Motor neuron (in vitro differentiated cells): ENCODE measurements at regions not wholly inside any gene's neighbourhood (a gene's known extent, or its start where the extent isn't known, plus 50 kb on each side); places are given as distances from the start of the nearest gene placed in this dataset.

Experiments
- ATAC-seq, 8 experiments: fragments of 200-7000 bp; cut with Tn5 transposase; replicated peaks in 6 of 8; 2 replicates each; pipeline ENCODE4 v1.8.0; 2021; ENCODE audit warnings: mild to moderate bottlenecking in 8 of 8, moderate library complexity in 8 of 8
- H3K27ac ChIP-seq, 2 donors: fragments of 250-450 bp; sonication (Bioruptor Pico); 2 replicates each; pipeline ENCODE4 v1.9.0; 2021; ENCODE audit warnings: antibody characterized with exemption in 2 of 2, mild to moderate bottlenecking in 2 of 2, moderate library complexity in 1 of 2
- H3K4me1 ChIP-seq, 2 donors: fragments of 250-450 bp; sonication (Bioruptor Pico); replicated peaks in 1 of 2; 2 replicates each; pipeline ENCODE4 v1.6.1; 2021; ENCODE audit warnings: antibody characterized with exemption in 2 of 2, mild to moderate bottlenecking in 2 of 2, moderate library complexity in 1 of 2
- H3K4me3 ChIP-seq, 5 donors: fragments of 250-450 bp; sonication (Bioruptor Pico); 2 replicates each; pipeline ENCODE4 v1.9.0; 2021; ENCODE audit warnings: antibody characterized with exemption in 5 of 5, mild to moderate bottlenecking in 5 of 5, moderate library complexity in 4 of 5
- WGBS, 10 experiments: fragments of 450-650 bp; shearing (Covaris generic); methylation state at CpG; one replicate each; pipeline ENCODE4 v1.0.0; 2022; 5-methylcytosine and 5-hydroxymethylcytosine counted together
- in situ Hi-C, 9 experiments: fragments of 400-800 bp; cut with MboI; loops; one replicate each; pipeline ENCODE4 v1.15.0; 2021; ENCODE audit warnings: low sequenced_read_pairs in 9 of 9, low pct_unique_long_range_greater_than_20kb in 2 of 9; ENCODE audit not compliant: unreplicated experiment in 9 of 9

GRCh38 chr5:104763216-104763615 lies 1200.6 kb upstream of the NUDT12 start:
- H3K4me3 ChIP-seq = no peak overlapping the region
- WGBS, 10 experiments = 0 to 89% (median 33%) methylated on average over 1 of the region's 1 CpG; no CpG with 5 or more reads in 1 of the 10 experiments
- ATAC-seq = peak in 5 of 8 experiments; percentile 79 to 93 (median 89)

GRCh38 chr5:104757915-104758314 lies 1195.3 kb upstream of the NUDT12 start:
- ATAC-seq = no peak
- Histone ChIP-seq H3K4me1 (peaks cover 0 to 4% of the 10 kb centered on the region in 2 donors), H3K27ac (no peak overlapping the region), H3K4me3 (no peak overlapping the region)
- in situ Hi-C loops = no loop called here
- 0 to 100% (median 80%) methylated on average over 1 of the region's 1 CpG; no CpG with 5 or more reads in 1 of the 10 experiments for WGBS, 10 experiments

More at GRCh38 chr5:104763216-104763615, 1200.6 kb upstream of the NUDT12 start:
- Histone ChIP-seq H3K4me1 (peaks cover 0 to 7% of the 10 kb centered on the region in 2 donors), H3K27ac (no peak overlapping the region)
- in situ Hi-C loops = no loop called here

GRCh38 chr5:104755806-104756205 lies 1193.2 kb upstream of the NUDT12 start:
- ATAC-seq = no peak
- WGBS, 10 experiments = 0 to 100% (median 80%) methylated on average over 1 to 2 of the region's 2 CpGs
- H3K4me1 ChIP-seq = no peaks in the 10 kb centered on the region
- H3K27ac ChIP-seq = no peak overlapping the region
- in situ Hi-C loops = no loop called here
- H3K4me3 ChIP-seq = no peak overlapping the region

GRCh38 chr5:104754311-104754995 lies 1191.9 kb upstream of the NUDT12 start:
- Histone ChIP-seq H3K27ac (no peak overlapping the region), H3K4me3 (no peak overlapping the region), H3K4me1 (no peaks in the 10 kb centered on the region)
- 21 to 100% (median 50%) methylated on average over 1 to 3 of the region's 3 CpGs; no CpG with 5 or more reads in 1 of the 10 experiments for WGBS, 10 experiments
- in situ Hi-C loops = no loop called here
- peak in 1 of 8 experiments; percentile 36 for ATAC-seq

GRCh38 chr5:104751969-104752368 lies 1189.4 kb upstream of the NUDT12 start:
- in situ Hi-C loops = no loop called here
- ATAC-seq = no peak
- Histone ChIP-seq H3K4me1 (no peaks in the 10 kb centered on the region), H3K27ac (no peak overlapping the region), H3K4me3 (no peak overlapping the region)
- WGBS, 10 experiments = 0 to 100% (median 71%) methylated on average over 1 of the region's 1 CpG

- WGBS, 10 experiments = 0 to 96% (median 71%) methylated on average over 1 to 3 of the region's 3 CpGs; no CpG with 5 or more reads in 1 of the 10 experiments
- no peak for ATAC-seq
These were observed 1177.3 kb upstream of the NUDT12 start for GRCh38 chr5:104739905-104740304.

GRCh38 chr5:104739503-104739902 lies 1176.9 kb upstream of the NUDT12 start:
- in situ Hi-C loops = no loop called here
- Histone ChIP-seq H3K27ac (no peak overlapping the region), H3K4me1 (no peaks in the 10 kb centered on the region), H3K4me3 (no peak overlapping the region)
- no peak for ATAC-seq
- WGBS, 10 experiments = 0 to 100% (median 57%) methylated on average over 1 to 2 of the region's 2 CpGs; no CpG with 5 or more reads in 1 of the 10 experiments

More at GRCh38 chr5:104739905-104740304, 1177.3 kb upstream of the NUDT12 start:
- no peak overlapping the region for H3K4me3 ChIP-seq
- in situ Hi-C loops = no loop called here
- no peaks in the 10 kb centered on the region for H3K4me1 ChIP-seq
- no peak overlapping the region for H3K27ac ChIP-seq

GRCh38 chr5:104736073-104736472 lies 1173.5 kb upstream of the NUDT12 start:
- WGBS, 10 experiments = 10 to 100% (median 91%) methylated on average over 1 to 3 of the region's 3 CpGs
- ATAC-seq = no peak
- Histone ChIP-seq H3K4me3 (no peak overlapping the region), H3K27ac (no peak overlapping the region), H3K4me1 (no peaks in the 10 kb centered on the region)
- in situ Hi-C loops = no loop called here

GRCh38 chr5:104734046-104734445 lies 1171.5 kb upstream of the NUDT12 start:
- no peak for ATAC-seq
- Histone ChIP-seq H3K4me3 (no peak overlapping the region), H3K27ac (no peak overlapping the region), H3K4me1 (no peaks in the 10 kb centered on the region)
- in situ Hi-C loops = no loop called here
- 50 to 100% (median 85%) methylated on average over 1 to 2 of the region's 2 CpGs; no CpG with 5 or more reads in 1 of the 10 experiments for WGBS, 10 experiments

GRCh38 chr5:104733063-104733669 lies 1170.6 kb upstream of the NUDT12 start:
- in situ Hi-C loops = no loop called here
- Histone ChIP-seq H3K4me3 (no peak overlapping the region), H3K4me1 (no peaks in the 10 kb centered on the region), H3K27ac (no peak overlapping the region)
- no peak for ATAC-seq
- 0 to 93% (median 59%) methylated on average over 2 of the region's 2 CpGs; no CpG with 5 or more reads in 2 of the 10 experiments for whole genome bisulfite sequencing, 10 experiments

GRCh38 chr5:104731331-104731730 lies 1168.7 kb upstream of the NUDT12 start:
- in situ Hi-C loops = no loop called here
- 0 to 100% (median 54%) methylated on average over 1 to 2 of the region's 2 CpGs; no CpG with 5 or more reads in 2 of the 10 experiments for WGBS, 10 experiments
- no peak overlapping the region for H3K27ac ChIP-seq
- no peaks in the 10 kb centered on the region for H3K4me1 ChIP-seq
- no peak overlapping the region for H3K4me3 ChIP-seq
- no peak for ATAC-seq

- H3K4me3 ChIP-seq = no peak overlapping the region
- in situ Hi-C loops = no loop called here
- no peak overlapping the region for H3K27ac ChIP-seq
- no peaks in the 10 kb centered on the region for H3K4me1 ChIP-seq
- ATAC-seq = no peak
- 11 to 100% (median 57%) methylated on average over 2 to 3 of the region's 3 CpGs for WGBS, 10 experiments
These were observed 1145.4 kb upstream of the NUDT12 start for GRCh38 chr5:104708027-104708426.

GRCh38 chr5:104706600-104706999 lies 1144.0 kb upstream of the NUDT12 start:
- H3K4me3 ChIP-seq = no peak overlapping the region
- no peaks in the 10 kb centered on the region for H3K4me1 ChIP-seq
- WGBS, 10 experiments = 0 to 100% (median 79%) methylated on average over 1 to 3 of the region's 3 CpGs; no CpG with 5 or more reads in 1 of the 10 experiments
- in situ Hi-C loops = no loop called here
- no peak for ATAC-seq
- H3K27ac ChIP-seq = no peak overlapping the region
